ENCODE measurements at regions not wholly inside any gene's neighbourhood (a gene's known extent, or its start where the extent isn't known, plus 50 kb on each side); places are given as distances from the start of the nearest gene placed in this dataset.

DNA sequence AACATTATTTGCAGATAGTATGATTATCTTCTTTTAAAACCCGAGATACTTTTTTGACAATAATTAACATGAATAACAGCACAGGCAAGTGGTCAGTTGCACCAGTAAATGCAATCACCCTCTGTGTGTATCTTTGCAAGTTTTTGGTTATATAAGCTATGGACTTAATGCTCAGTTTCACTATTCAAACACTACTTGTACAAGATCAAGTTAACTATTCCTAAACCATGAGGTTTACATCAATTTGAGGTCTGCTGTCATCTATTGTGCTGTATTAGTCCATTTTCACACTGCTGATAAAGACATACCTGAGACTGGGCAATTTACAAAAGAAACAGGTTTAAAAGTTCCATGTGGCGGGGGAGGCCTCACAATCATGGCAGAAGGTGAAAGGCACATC lies 323.2 kb downstream of the NR4A2 start:
- TF ChIP-seq CTCF (conservative IDR thresholded peaks at IDR 0.05; ENCODE audit: low read length), result no peak
- TF ChIP-seq EZH2phosphoT487 (IDR thresholded peaks at IDR 0.05; ENCODE audit: borderline replicate concordance, low read depth, low read length), result no peak
